ENCODE measurements at regions not wholly inside any gene's neighbourhood (a gene's known extent, or its start where the extent isn't known, plus 50 kb on each side); places are given as distances from the start of the nearest gene placed in this dataset.
"Not testable (repeated sequence)": the region's sequence is repeated elsewhere in the genome, so short reads cannot be mapped to it uniquely, and the experiment has no call there.

DNA sequence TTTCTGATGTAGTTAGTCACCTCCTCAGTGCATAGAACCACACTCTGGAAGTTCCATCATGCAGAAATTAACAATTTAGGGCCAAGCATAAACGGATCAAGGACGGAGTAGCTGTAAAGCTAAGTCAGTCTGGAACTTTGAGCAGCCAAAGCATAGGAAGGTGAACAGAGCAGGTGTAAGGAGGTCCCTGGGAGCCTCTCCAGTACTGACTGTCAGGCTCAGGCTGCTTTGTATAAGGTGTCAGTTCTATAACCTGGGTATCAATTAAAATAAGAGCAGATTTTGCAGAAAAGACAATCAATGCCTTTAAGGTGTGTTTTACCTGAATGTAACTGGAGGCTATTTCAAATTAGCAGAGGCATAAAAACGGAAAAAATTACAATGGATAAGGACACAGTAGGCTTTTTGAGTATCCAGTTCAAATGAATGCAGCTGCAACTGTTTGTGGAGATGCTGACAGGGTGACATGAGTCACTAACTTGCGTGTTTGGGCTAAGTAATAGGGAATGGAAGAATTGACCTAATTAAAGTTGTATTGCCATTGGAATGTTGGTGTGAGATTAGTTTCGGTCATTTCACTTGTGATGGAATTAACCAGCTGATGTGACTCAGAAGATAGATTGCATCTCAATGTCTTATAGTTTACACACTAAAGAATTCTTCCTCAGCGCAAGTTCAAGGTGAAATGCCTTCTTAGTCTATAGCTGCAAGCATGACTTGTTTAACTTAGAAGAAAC is 417.9 kb upstream of the CNTNAP2 start:
- no TSS peak for BruUV-seq (replicated peaks)
- POLR2A ChIA-PET: no interaction called here
- no peaks in the 10 kb centered on the region for H3K9me3 ChIP-seq (ENCODE audit: low read length)
- no peak overlapping the region for H3K27ac ChIP-seq (ENCODE audit: low read depth, low read length, poor library complexity, severe bottlenecking)
- intact Hi-C loops (cut with micrococcal nuclease; ENCODE audit: unreplicated experiment): no loop called here
- TF ChIP-seq EZH2phosphoT487 (IDR thresholded peaks at IDR 0.05; ENCODE audit: borderline replicate concordance, low read depth, low read length): no peak
- H3K9me2 ChIP-seq (ENCODE audit: insufficient read depth, low read length): 0 out of 2 replicates have a peak, but pooled peaks cover 4% of the 10 kb centered on the region
- no peaks in the 10 kb centered on the region for H3K4me1 ChIP-seq (ENCODE audit: insufficient read depth, low read length, poor library complexity, severe bottlenecking)
- H4K20me1 ChIP-seq (ENCODE audit: insufficient read depth, low read length): no peaks in the 10 kb centered on the region
- no peak overlapping the region for H3K4me3 ChIP-seq (ENCODE audit: low read depth, low read length, poor library complexity, severe bottlenecking)
- no peaks in the 10 kb centered on the region for H3K36me3 ChIP-seq (ENCODE audit: insufficient read depth, low read length)
- H2AFZ ChIP-seq (ENCODE audit: low read length): no peak overlapping the region
- H3K4me2 ChIP-seq (ENCODE audit: low read length): no peak overlapping the region
- no peak for DNase-seq (ENCODE audit: low spot score)
- CTCF ChIA-PET (ENCODE audit: unreplicated experiment): no interaction called here
- H3K79me2 ChIP-seq (ENCODE audit: insufficient read depth, low read depth, low read length): no peaks in the 10 kb centered on the region

DNA sequence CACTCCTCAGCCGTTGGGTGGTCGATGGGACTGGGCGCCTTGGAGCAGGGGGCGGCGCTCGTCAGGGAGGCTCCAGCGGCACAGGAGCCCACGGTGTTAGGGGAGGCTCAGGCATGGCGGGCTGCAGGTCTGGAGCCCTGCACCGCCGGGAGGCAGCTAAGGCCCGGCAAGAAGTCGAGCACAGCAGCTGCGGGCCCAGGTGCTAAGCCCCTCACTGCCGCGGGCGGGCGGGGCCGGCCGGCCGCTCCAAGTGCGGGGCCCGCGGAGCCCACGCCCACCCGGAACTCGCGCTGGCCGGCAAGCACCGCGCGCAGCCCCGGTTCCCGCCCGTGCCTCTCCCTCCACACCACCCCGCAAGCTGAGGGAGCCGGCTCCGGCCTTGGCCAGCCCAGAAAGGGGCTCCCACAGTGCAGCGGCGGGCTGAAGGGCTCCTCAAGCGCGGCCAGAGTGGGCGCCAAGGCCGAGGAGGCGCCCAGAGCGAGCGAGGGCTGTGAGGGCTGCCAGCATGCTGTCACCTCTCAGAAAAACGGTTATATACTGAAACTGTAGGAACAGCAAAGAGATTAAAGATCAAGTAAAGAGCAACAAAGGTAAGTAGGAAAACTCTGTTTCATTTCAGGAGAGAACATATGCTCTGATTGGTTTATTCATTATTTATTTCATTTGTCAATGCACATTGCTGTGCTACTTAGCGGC is 419.0 kb upstream of the CNTNAP2 start:
- H3K4me3 ChIP-seq (ENCODE audit: low read depth, low read length, poor library complexity, severe bottlenecking); H3K9me2 ChIP-seq (ENCODE audit: insufficient read depth, low read length); H3K4me1 ChIP-seq (ENCODE audit: insufficient read depth, low read length, poor library complexity, severe bottlenecking); POLR2A ChIA-PET; H2AFZ ChIP-seq (ENCODE audit: low read length); DNase-seq (ENCODE audit: low spot score); H3K79me2 ChIP-seq (ENCODE audit: insufficient read depth, low read depth, low read length); CTCF ChIA-PET (ENCODE audit: unreplicated experiment); BruUV-seq (replicated peaks); H4K20me1 ChIP-seq (ENCODE audit: insufficient read depth, low read length); H3K27ac ChIP-seq (ENCODE audit: low read depth, low read length, poor library complexity, severe bottlenecking); intact Hi-C loops (cut with micrococcal nuclease; ENCODE audit: unreplicated experiment); H3K4me2 ChIP-seq (ENCODE audit: low read length); H3K36me3 ChIP-seq (ENCODE audit: insufficient read depth, low read length); H3K9me3 ChIP-seq (ENCODE audit: low read length): not testable (repeated sequence)

DNA sequence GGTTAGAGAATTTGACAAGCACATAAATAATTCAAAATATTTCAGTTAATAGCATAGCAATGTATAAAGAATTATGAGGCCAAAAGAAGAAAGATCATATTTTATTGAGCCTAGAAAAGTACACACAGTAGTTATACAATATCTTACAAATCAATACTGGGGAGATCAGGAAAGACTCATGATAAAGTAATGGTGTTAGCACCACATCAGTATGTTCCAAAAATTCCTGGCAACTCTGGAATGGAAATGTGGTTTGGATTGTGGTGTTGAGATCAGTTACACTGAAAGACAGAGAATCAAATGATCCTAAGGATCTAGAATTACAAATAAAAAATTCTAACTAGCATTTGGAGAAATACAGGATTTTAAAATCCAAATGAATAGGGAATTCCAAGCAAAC is 420.5 kb upstream of the CNTNAP2 start:
- Histone ChIP-seq H3K9me2 (ENCODE audit: insufficient read depth, low read length) (0 out of 2 replicates have a peak, but pooled peaks cover 3% of the 10 kb centered on the region), H3K79me2 (ENCODE audit: insufficient read depth, low read depth, low read length) (no peaks in the 10 kb centered on the region), H3K4me3 (ENCODE audit: low read depth, low read length, poor library complexity, severe bottlenecking) (no peak overlapping the region), H3K4me1 (ENCODE audit: insufficient read depth, low read length, poor library complexity, severe bottlenecking) (no peaks in the 10 kb centered on the region), H2AFZ (ENCODE audit: low read length) (no peak overlapping the region), H3K9me3 (ENCODE audit: low read length) (no peaks in the 10 kb centered on the region), H3K36me3 (ENCODE audit: insufficient read depth, low read length) (no peaks in the 10 kb centered on the region), H3K4me2 (ENCODE audit: low read length) (no peak overlapping the region), H4K20me1 (ENCODE audit: insufficient read depth, low read length) (no peaks in the 10 kb centered on the region), H3K27ac (ENCODE audit: low read depth, low read length, poor library complexity, severe bottlenecking) (no peak overlapping the region)
- intact Hi-C loops (cut with micrococcal nuclease; ENCODE audit: unreplicated experiment): no loop called here
- BruUV-seq (replicated peaks): no TSS peak
- CTCF ChIA-PET (ENCODE audit: unreplicated experiment): no interaction called here
- POLR2A ChIA-PET: no interaction called here
- no peak for DNase-seq (ENCODE audit: low spot score)
- TF ChIP-seq, protein P1, sequence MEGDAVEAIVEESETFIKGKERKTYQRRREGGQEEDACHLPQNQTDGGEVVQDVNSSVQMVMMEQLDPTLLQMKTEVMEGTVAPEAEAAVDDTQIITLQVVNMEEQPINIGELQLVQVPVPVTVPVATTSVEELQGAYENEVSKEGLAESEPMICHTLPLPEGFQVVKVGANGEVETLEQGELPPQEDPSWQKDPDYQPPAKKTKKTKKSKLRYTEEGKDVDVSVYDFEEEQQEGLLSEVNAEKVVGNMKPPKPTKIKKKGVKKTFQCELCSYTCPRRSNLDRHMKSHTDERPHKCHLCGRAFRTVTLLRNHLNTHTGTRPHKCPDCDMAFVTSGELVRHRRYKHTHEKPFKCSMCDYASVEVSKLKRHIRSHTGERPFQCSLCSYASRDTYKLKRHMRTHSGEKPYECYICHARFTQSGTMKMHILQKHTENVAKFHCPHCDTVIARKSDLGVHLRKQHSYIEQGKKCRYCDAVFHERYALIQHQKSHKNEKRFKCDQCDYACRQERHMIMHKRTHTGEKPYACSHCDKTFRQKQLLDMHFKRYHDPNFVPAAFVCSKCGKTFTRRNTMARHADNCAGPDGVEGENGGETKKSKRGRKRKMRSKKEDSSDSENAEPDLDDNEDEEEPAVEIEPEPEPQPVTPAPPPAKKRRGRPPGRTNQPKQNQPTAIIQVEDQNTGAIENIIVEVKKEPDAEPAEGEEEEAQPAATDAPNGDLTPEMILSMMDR (conservative IDR thresholded peaks at IDR 0.05; ENCODE audit: low read length): no peak
- TF ChIP-seq EZH2phosphoT487 (IDR thresholded peaks at IDR 0.05; ENCODE audit: borderline replicate concordance, low read depth, low read length): no peak

Data from OCI-LY7 (cell line).